NT2/D1 (cell line): ENCODE measurements at regions not wholly inside any gene's neighbourhood (a gene's known extent, or its start where the extent isn't known, plus 50 kb on each side); places are given as distances from the start of the nearest gene placed in this dataset.

Source experiments
- DNase-seq: peaks from one replicate; pipeline ENCODE4 v3.0.0-alpha.2; 2011; ENCODE audit warnings: low read depth, low spot score
- H3K27me3 ChIP-seq: 2 replicates; pipeline ENCODE4 v1.6.0; 2011; ENCODE audit warnings: mild to moderate bottlenecking; ENCODE audit not compliant: insufficient read length, insufficient read depth
- H3K36me3 ChIP-seq: 2 replicates; pipeline ENCODE4 v1.6.1; 2011; ENCODE audit warnings: mild to moderate bottlenecking, low read length, mixed read lengths; ENCODE audit not compliant: insufficient read depth, insufficient read length
- H3K4me1 ChIP-seq: 2 replicates; pipeline ENCODE4 v1.5.1; 2011; ENCODE audit not compliant: insufficient read depth, insufficient read length
- H3K4me3 ChIP-seq: 2 replicates; pipeline ENCODE4 v1.5.1; 2011; ENCODE audit warnings: low read depth; ENCODE audit not compliant: insufficient read length
- H3K9ac ChIP-seq: 2 replicates; pipeline ENCODE4 v1.6.0; 2011; ENCODE audit warnings: low read depth; ENCODE audit not compliant: insufficient read length
- H3K9me3 ChIP-seq: 2 replicates; pipeline ENCODE4 v1.5.1; 2011; ENCODE audit warnings: mild to moderate bottlenecking, low read length; ENCODE audit not compliant: insufficient read depth
- SUZ12 ChIP-seq: IDR thresholded peaks from 2 replicates; pipeline ENCODE4 v1.6.1; 2011; ENCODE audit not compliant: insufficient read length, insufficient read depth; ENCODE audit errors: extremely low read depth
- YY1 ChIP-seq: IDR thresholded peaks from 2 replicates; pipeline ENCODE4 v1.6.1; 2011; ENCODE audit not compliant: insufficient read length, insufficient read depth
- ZNF274 ChIP-seq: IDR thresholded peaks from 2 replicates; pipeline ENCODE4 v1.6.1; 2011; ENCODE audit warnings: mild to moderate bottlenecking, low read depth, low read length

GRCh38 chr6:15194453-15194852, 51.4 kb upstream of the JARID2 start:
- Histone ChIP-seq H3K36me3 (no peaks in the 10 kb centered on the region), H3K27me3 (no peaks in the 10 kb centered on the region), H3K4me3 (no peak overlapping the region), H3K4me1 (no peaks in the 10 kb centered on the region), H3K9ac (no peak overlapping the region), H3K9me3 (no peaks in the 10 kb centered on the region)
- DNase-seq = no peak
- no peak for TF ChIP-seq SUZ12
- TF ChIP-seq YY1 = no peak
- no peak for TF ChIP-seq ZNF274
